HEK293T (cell line): ENCODE measurements at regions not wholly inside any gene's neighbourhood (a gene's known extent, or its start where the extent isn't known, plus 50 kb on each side); places are given as distances from the start of the nearest gene placed in this dataset.

ENCODE experiments used
- CTCF ChIA-PET: fragments of 350-600 bp; formaldehyde crosslinking; extraction: SDS; loops from one replicate; lab custom pipeline; 2021; ENCODE audit warnings: antibody characterized with exemption, inconsistent platforms; lab: Yijun Ruan, JAX
- POLR2A ChIA-PET: fragments of 350-600 bp; formaldehyde crosslinking; extraction: SDS; loops from one replicate; lab custom pipeline; 2020; ENCODE audit warnings: antibody characterized with exemption, inconsistent platforms; lab: Yijun Ruan, JAX
- DNase-seq: peaks from one replicate; pipeline ENCODE4 v3.0.0; 2012; ENCODE audit warnings: mixed read lengths; ENCODE audit errors: extremely low spot score
- ARNT ChIP-seq: fragments of 450-650 bp; IDR thresholded peaks from 2 replicates; pipeline ENCODE4 v1.6.1; 2017; ENCODE audit warnings: mild to moderate bottlenecking
- BHLHE40 ChIP-seq: fragments of 450-650 bp; IDR thresholded peaks from 2 replicates; pipeline ENCODE4 v1.6.1; 2016; ENCODE audit warnings: mild to moderate bottlenecking, moderate library complexity, borderline replicate concordance
- CTBP1 ChIP-seq: fragments of 450-650 bp; IDR thresholded peaks from 2 replicates; pipeline ENCODE4 v1.6.1; 2016; ENCODE audit warnings: borderline replicate concordance
- ELF4 ChIP-seq: fragments of 450-650 bp; IDR thresholded peaks from 2 replicates; pipeline ENCODE4 v1.6.1; 2017; ENCODE audit warnings: antibody characterized with exemption
- FOXA1 ChIP-seq: fragments of 450-650 bp; IDR thresholded peaks from 2 replicates; pipeline ENCODE4 v1.6.1; 2016; ENCODE audit warnings: mild to moderate bottlenecking
- FOXK2 ChIP-seq: fragments of 450-650 bp; IDR thresholded peaks from 2 replicates; pipeline ENCODE4 v1.6.1; 2016; ENCODE audit warnings: mild to moderate bottlenecking
- FOXM1 ChIP-seq: fragments of 450-650 bp; IDR thresholded peaks from 2 replicates; pipeline ENCODE4 v1.6.1; 2017; ENCODE audit warnings: mild to moderate bottlenecking, borderline replicate concordance
- HDGF ChIP-seq: fragments of 450-650 bp; IDR thresholded peaks from 2 replicates; pipeline ENCODE4 v1.6.1; 2017; ENCODE audit warnings: antibody characterized with exemption, borderline replicate concordance
- L3MBTL2 ChIP-seq: fragments of 450-650 bp; conservative IDR thresholded peaks from 2 replicates; pipeline ENCODE4 v1.6.1; 2016; ENCODE audit warnings: mild to moderate bottlenecking
- LEF1 ChIP-seq: fragments of 450-650 bp; IDR thresholded peaks from 2 replicates; pipeline ENCODE4 v1.6.1; 2017; ENCODE audit warnings: mild to moderate bottlenecking, borderline replicate concordance
- NFRKB ChIP-seq: fragments of 450-650 bp; IDR thresholded peaks from 2 replicates; pipeline ENCODE4 v1.6.1; 2016; ENCODE audit warnings: mild to moderate bottlenecking, moderate library complexity
- SP1 ChIP-seq: fragments of 450-650 bp; IDR thresholded peaks from 2 replicates; pipeline ENCODE4 v1.6.1; 2017
- SUZ12 ChIP-seq: fragments of 450-650 bp; IDR thresholded peaks from 2 replicates; pipeline ENCODE4 v1.6.1; 2016; ENCODE audit warnings: mild to moderate bottlenecking
- TARDBP ChIP-seq: fragments of 450-650 bp; IDR thresholded peaks from 2 replicates; pipeline ENCODE4 v1.6.1; 2016
- ZNF384 ChIP-seq: fragments of 450-650 bp; IDR thresholded peaks from 2 replicates; pipeline ENCODE4 v1.6.1; 2016
- TF ChIP-seq, protein P1 (sequence below): fragments of 450-650 bp; IDR thresholded peaks from 2 replicates; pipeline ENCODE4 v1.6.1; 2016

DNA sequence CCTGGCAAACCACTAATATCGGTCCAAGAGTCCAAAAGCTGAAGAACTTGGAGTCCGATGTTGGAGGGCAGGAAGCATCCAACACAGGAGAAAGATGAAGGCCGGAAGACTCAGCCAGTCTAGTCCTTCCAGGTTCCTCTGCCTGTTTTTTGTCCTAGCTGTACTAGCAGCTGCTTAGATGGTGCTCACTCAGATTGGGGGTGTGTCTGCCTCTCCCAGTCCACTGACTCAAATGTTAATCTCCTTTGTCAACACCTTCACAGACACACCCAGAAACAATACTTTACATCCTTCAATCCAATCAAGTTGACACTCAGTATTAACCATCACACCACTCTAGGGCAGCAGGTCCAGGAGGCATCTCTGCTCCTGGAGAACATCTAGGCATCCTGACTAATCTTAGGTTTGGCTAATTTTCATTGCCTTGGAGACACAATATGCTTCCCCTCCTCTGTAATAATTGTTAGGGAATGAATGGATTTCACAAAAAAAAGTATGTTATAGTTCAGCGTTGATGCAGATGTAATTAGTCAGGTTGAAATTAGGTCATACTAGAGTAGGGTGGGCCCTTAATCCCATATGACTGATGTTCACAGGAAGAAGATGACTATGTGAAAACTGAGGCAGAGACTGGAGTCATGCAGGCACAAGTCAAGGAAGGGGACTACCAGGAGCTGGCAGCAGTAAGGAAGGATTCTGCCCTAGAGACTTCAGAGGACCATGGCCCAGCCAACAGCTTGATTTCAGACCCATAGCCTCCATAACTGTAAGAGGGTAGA, 183.4 kb downstream of the RBM26 start:
- no peak for TF ChIP-seq L3MBTL2
- no peak for TF ChIP-seq HDGF
- TF ChIP-seq ARNT = no peak
- TF ChIP-seq LEF1 = no peak
- no peak for TF ChIP-seq ZNF384
- no peak for TF ChIP-seq CTBP1
- no peak for TF ChIP-seq FOXK2
- TF ChIP-seq FOXA1 = no peak
- TF ChIP-seq, protein P1, sequence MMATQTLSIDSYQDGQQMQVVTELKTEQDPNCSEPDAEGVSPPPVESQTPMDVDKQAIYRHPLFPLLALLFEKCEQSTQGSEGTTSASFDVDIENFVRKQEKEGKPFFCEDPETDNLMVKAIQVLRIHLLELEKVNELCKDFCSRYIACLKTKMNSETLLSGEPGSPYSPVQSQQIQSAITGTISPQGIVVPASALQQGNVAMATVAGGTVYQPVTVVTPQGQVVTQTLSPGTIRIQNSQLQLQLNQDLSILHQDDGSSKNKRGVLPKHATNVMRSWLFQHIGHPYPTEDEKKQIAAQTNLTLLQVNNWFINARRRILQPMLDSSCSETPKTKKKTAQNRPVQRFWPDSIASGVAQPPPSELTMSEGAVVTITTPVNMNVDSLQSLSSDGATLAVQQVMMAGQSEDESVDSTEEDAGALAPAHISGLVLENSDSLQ = no peak
- no peak for TF ChIP-seq BHLHE40
- TF ChIP-seq NFRKB = no peak
- TF ChIP-seq SUZ12 = no peak
- TF ChIP-seq ELF4 = no peak
- no peak for DNase-seq
- POLR2A ChIA-PET = no interaction called here
- CTCF ChIA-PET = interaction anchor here (0.6 kb wide), 1 partner anchor 1090 kb away, joined by 3 read pairs; no protein-coding TSS in a partner anchor

DNA sequence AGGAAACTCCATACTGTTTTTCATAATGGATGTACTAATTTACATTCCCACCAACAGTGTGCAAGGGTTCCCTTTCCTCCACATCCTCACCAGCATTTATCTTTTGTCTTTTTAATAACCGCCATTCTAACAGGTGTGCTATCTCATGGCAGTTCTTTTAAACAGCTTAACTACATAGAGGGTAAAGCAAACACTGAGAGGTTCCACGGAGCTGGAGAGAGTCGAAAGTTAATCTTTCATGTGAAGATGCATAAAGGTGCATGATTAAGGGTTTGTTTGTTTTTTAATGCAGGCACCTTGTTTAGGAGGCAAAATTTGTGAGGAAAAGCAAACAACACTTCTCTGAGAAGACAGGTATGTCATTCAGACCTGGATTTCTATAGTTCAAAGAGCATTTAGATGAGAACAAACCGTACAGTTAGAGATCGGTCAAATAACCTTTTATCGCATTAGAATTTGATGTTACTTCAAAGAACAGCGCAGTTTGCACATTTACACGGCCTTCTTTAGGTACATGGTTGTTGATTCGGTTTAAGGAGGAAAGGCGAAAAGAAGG, 193.9 kb downstream of the RBM26 start:
- POLR2A ChIA-PET = no interaction called here
- CTCF ChIA-PET = no interaction called here
- DNase-seq = no peak

DNA sequence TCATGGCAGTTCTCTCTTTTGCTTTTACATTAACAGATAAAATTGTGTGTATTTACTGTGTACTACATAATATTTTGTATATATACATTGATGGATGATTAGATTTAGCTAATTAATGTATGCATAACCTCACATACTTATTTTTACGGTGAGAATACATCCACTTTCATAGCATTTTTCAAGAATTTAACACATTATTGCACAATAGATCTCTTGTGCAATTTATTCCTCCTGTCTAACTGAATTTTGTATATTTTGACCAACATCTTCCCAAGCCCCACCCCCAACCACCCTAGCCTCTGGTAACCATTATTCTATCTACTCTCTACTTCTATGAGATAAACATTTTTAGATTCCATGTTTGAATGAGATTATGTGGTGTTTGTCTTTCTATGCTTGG, 194.7 kb downstream of the RBM26 start:
- ChIA-PET CTCF (no interaction called here), POLR2A (no interaction called here)
- no peak for TF ChIP-seq ARNT
- TF ChIP-seq L3MBTL2 = no peak
- TF ChIP-seq TARDBP = no peak
- TF ChIP-seq SUZ12 = no peak
- TF ChIP-seq BHLHE40 = no peak
- no peak for TF ChIP-seq FOXM1
- no peak for TF ChIP-seq NFRKB
- no peak for TF ChIP-seq HDGF
- no peak for TF ChIP-seq ELF4
- TF ChIP-seq, protein P1 = no peak
- TF ChIP-seq ZNF384 = no peak
- TF ChIP-seq LEF1 = no peak
- DNase-seq = no peak

More for the DNA sequence above, 193.9 kb downstream of the RBM26 start:
- TF ChIP-seq ARNT (no peak), CTBP1 (no peak), SP1 (no peak), HDGF (no peak), FOXA1 (no peak), BHLHE40 (no peak), SUZ12 (no peak)

DNA sequence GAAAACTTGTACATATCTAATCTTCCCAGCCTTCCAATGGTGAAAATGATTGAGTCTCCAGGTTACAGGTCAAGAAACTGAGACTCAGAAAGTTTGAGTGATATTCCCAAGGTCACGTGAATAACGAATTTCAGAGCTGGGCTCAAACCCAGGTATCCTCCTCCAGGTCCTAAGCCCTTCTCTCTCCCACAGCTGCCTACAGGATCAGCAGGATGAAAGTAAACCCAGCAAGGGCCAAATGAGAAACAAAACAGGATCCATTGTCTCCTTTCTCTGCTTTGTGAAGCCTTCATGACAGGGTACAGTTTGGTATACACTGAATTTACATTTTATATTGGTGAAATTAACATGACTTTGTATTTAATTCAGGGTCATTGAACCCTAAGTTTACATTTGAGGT, 208.1 kb downstream of the RBM26 start:
- ChIA-PET POLR2A (no interaction called here), CTCF (no interaction called here)
- no peak for DNase-seq
- TF ChIP-seq SP1 (no peak), ELF4 (no peak), L3MBTL2 (no peak), BHLHE40 (no peak)

DNA sequence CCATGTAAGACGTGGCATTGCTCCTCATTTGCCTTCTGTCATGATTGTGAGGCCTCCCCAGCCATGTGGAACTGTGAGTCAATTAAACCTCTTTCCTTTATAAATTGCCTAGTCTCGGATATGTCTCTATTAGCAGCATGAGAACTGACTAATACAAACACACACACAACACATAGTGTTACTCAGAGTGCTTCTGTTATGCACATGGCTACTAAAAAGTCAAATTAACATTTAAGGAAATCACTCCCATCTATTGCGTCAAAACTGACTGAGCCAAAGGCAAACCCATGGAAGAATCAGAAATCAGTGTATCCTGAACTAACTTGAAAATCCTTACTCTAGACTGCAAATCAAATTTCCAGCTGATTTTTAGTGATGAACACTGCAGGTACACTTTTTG, 209.2 kb downstream of the RBM26 start:
- TF ChIP-seq ELF4 (no peak), L3MBTL2 (no peak), ARNT (no peak), FOXM1 (no peak), TARDBP (no peak), LEF1 (no peak), SUZ12 (no peak), FOXA1 (no peak), ZNF384 (no peak), HDGF (no peak), SP1 (no peak), NFRKB (no peak), BHLHE40 (no peak), CTBP1 (no peak), FOXK2 (no peak)
- TF ChIP-seq, protein P1 = no peak

DNA sequence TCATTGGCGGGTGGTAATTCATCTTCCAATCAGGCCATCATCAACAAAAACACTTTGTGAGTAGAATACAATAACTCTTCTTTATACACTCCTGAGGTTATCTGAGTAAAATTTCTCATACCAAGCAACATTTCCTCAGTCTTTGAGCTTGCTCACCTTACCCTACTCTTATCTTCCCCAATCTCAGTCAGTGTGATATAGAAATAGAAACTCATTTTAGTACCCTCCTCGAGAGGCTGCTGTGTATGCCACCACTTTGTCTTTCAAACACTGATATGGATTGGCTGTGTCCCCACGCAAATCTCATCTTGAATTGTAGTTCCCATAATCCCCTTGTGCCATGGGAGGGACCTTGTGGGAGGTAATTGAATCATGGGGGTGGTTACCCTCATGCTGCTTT, 209.7 kb downstream of the RBM26 start:
- ChIA-PET POLR2A (no interaction called here), CTCF (no interaction called here)
- DNase-seq = no peak
- no peak for TF ChIP-seq NFRKB

More for the DNA sequence above, 209.2 kb downstream of the RBM26 start:
- ChIA-PET POLR2A (no interaction called here), CTCF (no interaction called here)
- DNase-seq = no peak
